Breast epithelium (tissue), 3 donors: ENCODE measurements at regions not wholly inside any gene's neighbourhood (a gene's known extent, or its start where the extent isn't known, plus 50 kb on each side); places are given as distances from the start of the nearest gene placed in this dataset.

ENCODE experiments used
- CTCF ChIP-seq, 3 donors: fragments of 450-650 bp; IDR thresholded peaks; one replicate each; pipeline ENCODE4 v1.5.1; 2016 to 2017; ENCODE audit warnings: antibody characterized with exemption in 3 of 3, mild to moderate bottlenecking in 3 of 3, moderate library complexity in 3 of 3
- POLR2A ChIP-seq: fragments of 450-650 bp; IDR thresholded peaks from one replicate; pipeline ENCODE4 v1.6.1; 2016; ENCODE audit warnings: antibody characterized with exemption, mild to moderate bottlenecking, moderate library complexity
- POLR2AphosphoS5 ChIP-seq, 3 donors: sonication (generic); formaldehyde crosslinking; IDR thresholded peaks; one replicate each; pipeline ENCODE4 v1.6.1; 2017; ENCODE audit warnings: antibody characterized with exemption in 3 of 3

- TF ChIP-seq POLR2A = no peak
- TF ChIP-seq POLR2AphosphoS5 (IDR thresholded peaks at IDR 0.05) = no peak
- TF ChIP-seq CTCF (IDR thresholded peaks at IDR 0.05) = no peak
Observed at GRCh38 chr22:22086501-22087158, 104.0 kb upstream of the TOP3B start.
